Spinal cord (tissue), 9 donors: ENCODE measurements at regions not wholly inside any gene's neighbourhood (a gene's known extent, or its start where the extent isn't known, plus 50 kb on each side); places are given as distances from the start of the nearest gene placed in this dataset.
"Not testable (repeated sequence)": the region's sequence is repeated elsewhere in the genome, so short reads cannot be mapped to it uniquely, and the experiment has no call there.

Experiments
- DNase-seq, 6 donors: peaks; one replicate each; pipeline versions ENCODE4 v3.0.0 to v3.0.0-alpha.2; 2013 to 2015; ENCODE audit warnings: low spot score in 6 of 6, low read depth in 4 of 6
- H3K27ac ChIP-seq: one replicate; pipeline ENCODE4 v1.5.1; 2013; ENCODE audit warnings: low read depth, low read length, control low read depth
- H3K27me3 ChIP-seq: one replicate; pipeline ENCODE4 v1.6.1; 2013; ENCODE audit warnings: low read length; ENCODE audit not compliant: control insufficient read depth, insufficient read depth
- H3K36me3 ChIP-seq: one replicate; pipeline ENCODE4 v1.6.1; 2013; ENCODE audit warnings: low read length; ENCODE audit not compliant: control insufficient read depth, insufficient read depth
- H3K4me1 ChIP-seq: one replicate; pipeline ENCODE4 v1.6.1; 2013; ENCODE audit warnings: low read length; ENCODE audit not compliant: control insufficient read depth, insufficient read depth
- H3K4me3 ChIP-seq: one replicate; pipeline ENCODE4 v1.5.1; 2013; ENCODE audit warnings: low read depth, low read length, control low read depth
- H3K9me3 ChIP-seq: one replicate; pipeline ENCODE4 v1.6.1; 2013; ENCODE audit warnings: low read length; ENCODE audit not compliant: control insufficient read depth, insufficient read depth
- WGBS: methylation state at CpG from one replicate; pipeline ENCODE4 v1.1.5; 2013; ENCODE audit warnings: missing lambda C conversion rate; ENCODE audit not compliant: insufficient coverage; 5-methylcytosine and 5-hydroxymethylcytosine counted together
- donor health status: healthy.

GRCh38 chr16:79839466-79840341 lies 239.2 kb upstream of the MAF start:
- no peaks in the 10 kb centered on the region for H3K27me3 ChIP-seq
- H3K4me3 ChIP-seq = no peak overlapping the region
- peaks cover 2% of the 10 kb centered on the region for H3K9me3 ChIP-seq
- peak in 2 of 6 donors; percentile 16 to 67 for DNase-seq
- 84% methylated on average over 8 of the region's 14 CpGs for WGBS
- H3K36me3 ChIP-seq = no peaks in the 10 kb centered on the region
- peaks cover 9% of the 10 kb centered on the region for H3K4me1 ChIP-seq
- no peak overlapping the region for H3K27ac ChIP-seq

DNA sequence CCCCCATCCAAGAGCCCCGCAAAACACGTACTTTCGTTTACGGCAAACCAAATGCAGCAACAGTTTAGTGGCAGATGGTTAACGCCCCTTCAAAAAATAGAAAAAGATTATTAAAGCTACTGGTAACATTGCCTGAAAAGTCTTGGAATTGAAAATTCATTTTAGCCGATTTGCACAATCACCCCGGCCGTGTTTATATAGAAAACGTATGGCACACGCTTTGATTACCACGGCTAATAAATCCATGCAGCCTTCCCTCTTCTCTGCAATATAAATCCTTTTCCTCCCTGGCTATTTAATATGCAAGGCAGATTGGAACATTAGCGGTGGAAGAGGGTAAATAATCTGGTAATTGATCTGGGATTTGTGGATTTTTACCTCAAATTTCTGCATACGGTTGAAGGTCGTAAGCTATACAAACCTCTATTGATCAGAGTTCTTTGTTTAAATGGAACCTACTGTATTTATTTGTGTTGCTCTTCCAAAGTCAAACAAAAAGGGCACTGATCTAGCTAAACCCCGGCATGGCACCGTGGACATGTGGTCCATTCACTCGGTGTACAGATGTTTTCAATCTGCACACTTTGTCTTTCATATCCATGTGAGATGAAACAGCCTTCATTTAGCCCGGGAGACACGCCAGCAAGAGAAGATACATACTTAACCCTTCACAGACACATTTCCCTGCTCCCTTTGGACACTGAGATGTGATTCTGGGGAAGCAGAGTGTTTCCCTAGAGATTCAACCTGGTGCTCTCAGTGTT lies 238.1 kb upstream of the MAF start:
- DNase-seq = peak in 5 of 6 donors; percentile 32 to 84 (median 51)

DNA sequence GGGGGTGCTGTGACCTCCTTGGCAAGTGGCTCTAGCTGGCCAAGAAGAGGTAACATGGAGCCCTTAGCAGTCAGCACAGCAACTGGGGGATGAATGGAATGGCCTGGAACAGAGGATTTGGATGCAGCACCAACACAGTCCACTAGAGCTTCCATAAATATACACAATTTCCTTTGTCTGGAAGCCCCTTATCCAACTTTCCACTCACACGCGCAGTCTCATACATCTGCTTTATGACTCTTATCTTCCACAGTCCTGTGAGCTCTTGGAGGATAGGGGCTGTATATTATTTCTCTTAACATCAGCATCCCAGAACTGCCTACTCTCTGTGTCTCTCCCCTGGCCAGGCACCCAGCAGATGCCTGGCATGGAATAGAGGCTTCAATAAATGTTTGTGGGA lies 235.6 kb upstream of the MAF start:
- Histone ChIP-seq H3K27ac (no peak overlapping the region), H3K4me1 (peaks cover 8% of the 10 kb centered on the region), H3K27me3 (no peaks in the 10 kb centered on the region), H3K36me3 (no peaks in the 10 kb centered on the region), H3K9me3 (no peaks in the 10 kb centered on the region), H3K4me3 (no peak overlapping the region)
- no CpG with 5 or more reads among the region's 2 CpGs for WGBS
- no peak for DNase-seq

More for the DNA sequence above, 238.1 kb upstream of the MAF start:
- H3K4me1 ChIP-seq = peaks cover 8% of the 10 kb centered on the region
- WGBS = 17% methylated on average over 4 of the region's 19 CpGs
- H3K9me3 ChIP-seq = peaks cover 2% of the 10 kb centered on the region
- H3K27ac ChIP-seq = no peak overlapping the region
- H3K36me3 ChIP-seq = no peaks in the 10 kb centered on the region
- H3K4me3 ChIP-seq = peak overlapping the region; percentile 4
- no peaks in the 10 kb centered on the region for H3K27me3 ChIP-seq

DNA sequence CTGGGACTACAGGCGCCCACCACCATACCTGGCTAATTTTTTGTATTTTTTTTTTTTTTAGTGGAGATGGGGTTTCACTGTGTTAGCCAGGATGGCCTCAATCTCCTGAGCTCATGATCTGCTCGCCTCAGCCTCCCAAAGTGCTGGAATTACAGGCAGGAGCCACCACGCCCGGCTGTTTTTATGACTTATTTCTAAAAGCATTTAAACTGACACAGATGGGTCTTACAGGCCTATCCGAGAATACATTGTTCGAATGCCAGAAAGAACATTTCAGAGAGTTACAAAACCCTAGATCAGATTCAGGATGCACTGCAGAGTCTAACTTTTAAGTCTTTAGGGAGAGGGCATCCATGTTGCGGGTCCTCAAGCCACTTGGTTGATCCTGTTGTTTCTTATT lies 234.7 kb upstream of the MAF start:
- H3K4me1 ChIP-seq = peaks cover 8% of the 10 kb centered on the region
- 100% methylated on average over 6 of the region's 7 CpGs for WGBS
- no peak overlapping the region for H3K27ac ChIP-seq
- H3K27me3 ChIP-seq = no peaks in the 10 kb centered on the region
- no peaks in the 10 kb centered on the region for H3K36me3 ChIP-seq
- no peak for DNase-seq
- H3K9me3 ChIP-seq = no peaks in the 10 kb centered on the region
- H3K4me3 ChIP-seq = no peak overlapping the region

- DNase-seq = no peak
- no peaks in the 10 kb centered on the region for H3K9me3 ChIP-seq
- 100% methylated on average over 2 of the region's 4 CpGs for WGBS
- H3K27ac ChIP-seq = no peak overlapping the region
- H3K36me3 ChIP-seq = no peaks in the 10 kb centered on the region
- no peaks in the 10 kb centered on the region for H3K27me3 ChIP-seq
- H3K4me3 ChIP-seq = no peak overlapping the region
- H3K4me1 ChIP-seq = peaks cover 3% of the 10 kb centered on the region
Observed at GRCh38 chr16:79834720-79835119, 234.2 kb upstream of the MAF start.

- not testable (repeated sequence) for H3K27ac ChIP-seq, H3K9me3 ChIP-seq, H3K27me3 ChIP-seq, H3K4me1 ChIP-seq, H3K4me3 ChIP-seq, H3K36me3 ChIP-seq, DNase-seq
Observed at GRCh38 chr16:79834003-79834402, 233.5 kb upstream of the MAF start.

DNA sequence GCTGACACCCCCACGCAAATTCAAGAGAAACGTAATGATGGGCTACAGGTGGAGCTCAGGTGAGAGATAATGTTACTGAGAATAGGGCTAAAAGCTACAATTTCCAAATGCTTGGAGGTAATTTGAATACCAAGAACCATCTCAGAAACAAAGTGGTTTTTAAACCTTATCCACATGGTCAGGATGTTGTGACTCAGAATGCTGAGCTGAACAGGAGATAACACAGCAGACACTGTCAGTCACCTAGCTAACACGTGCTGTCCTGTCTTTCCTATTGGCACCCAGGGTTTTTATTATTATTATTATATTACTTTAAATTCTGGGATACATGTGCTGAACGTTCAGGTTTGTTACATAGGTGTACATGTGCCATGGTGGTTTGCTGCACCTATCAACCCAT lies 233.0 kb upstream of the MAF start:
- Histone ChIP-seq H3K4me3 (no peak overlapping the region), H3K27me3 (no peaks in the 10 kb centered on the region), H3K36me3 (no peaks in the 10 kb centered on the region), H3K27ac (no peak overlapping the region), H3K9me3 (no peaks in the 10 kb centered on the region), H3K4me1 (no peaks in the 10 kb centered on the region)
- no peak for DNase-seq
- WGBS = no CpG with 5 or more reads among the region's 4 CpGs

DNA sequence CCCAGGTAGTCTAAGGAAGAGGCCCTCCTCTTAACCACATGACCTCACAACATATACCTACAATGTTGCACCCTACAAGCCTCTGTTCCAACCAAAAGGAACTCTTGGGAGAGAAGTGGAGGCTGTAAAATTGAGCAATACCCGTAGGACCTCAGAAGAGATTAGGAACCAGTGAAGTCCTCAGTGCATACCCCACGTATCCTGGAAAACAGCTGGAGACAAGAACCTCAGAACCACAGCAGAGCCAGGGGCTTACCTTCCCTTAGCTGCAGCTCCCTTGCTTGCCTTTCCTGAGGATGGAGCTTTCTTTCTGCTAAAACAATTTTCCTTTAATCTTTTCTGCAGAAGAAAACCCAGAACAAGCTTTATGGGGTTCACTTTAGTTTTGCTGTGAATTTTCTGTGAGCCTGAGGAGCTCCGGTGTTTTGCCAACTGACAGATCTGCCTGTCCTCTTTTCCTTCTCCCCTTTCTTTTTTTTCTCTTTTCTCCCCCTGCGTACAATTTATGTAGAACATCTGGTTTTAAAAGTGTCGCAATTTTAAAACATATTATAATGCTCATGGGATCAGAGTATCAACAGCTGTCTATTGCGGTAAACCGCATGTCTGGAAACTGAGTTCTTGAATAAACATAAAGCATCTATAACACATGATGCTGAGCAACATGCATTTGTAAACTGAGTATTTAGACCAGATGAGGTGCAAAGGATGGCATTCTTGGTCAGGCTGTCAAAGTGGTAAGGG lies 226.4 kb upstream of the MAF start:
- WGBS = 64% methylated on average over 2 of the region's 7 CpGs
- H3K4me3 ChIP-seq = no peak overlapping the region
- no peaks in the 10 kb centered on the region for H3K27me3 ChIP-seq
- H3K27ac ChIP-seq = no peak overlapping the region
- no peaks in the 10 kb centered on the region for H3K9me3 ChIP-seq
- no peaks in the 10 kb centered on the region for H3K4me1 ChIP-seq
- no peak for DNase-seq
- H3K36me3 ChIP-seq = no peaks in the 10 kb centered on the region

GRCh38 chr16:79825002-79825401 lies 224.5 kb upstream of the MAF start:
- H3K36me3 ChIP-seq = no peaks in the 10 kb centered on the region
- 92% methylated on average over 1 of the region's 1 CpG for WGBS
- no peak overlapping the region for H3K27ac ChIP-seq
- H3K4me3 ChIP-seq = no peak overlapping the region
- H3K9me3 ChIP-seq = no peaks in the 10 kb centered on the region
- no peaks in the 10 kb centered on the region for H3K4me1 ChIP-seq
- H3K27me3 ChIP-seq = no peaks in the 10 kb centered on the region
- DNase-seq = no peak
